ENCODE measurements at regions not wholly inside any gene's neighbourhood (a gene's known extent, or its start where the extent isn't known, plus 50 kb on each side); places are given as distances from the start of the nearest gene placed in this dataset.

- TF ChIP-seq SUZ12 (IDR thresholded peaks at IDR 0.05; ENCODE audit: low read depth, low read length) (no peak), ZNF235 (CRISPR knock-in tag; IDR thresholded peaks at IDR 0.05; ENCODE audit: borderline replicate concordance) (no peak)
Observed at GRCh38 chr4:120498678-120499077, 423.8 kb downstream of the PRDM5 start (continued).

DNA sequence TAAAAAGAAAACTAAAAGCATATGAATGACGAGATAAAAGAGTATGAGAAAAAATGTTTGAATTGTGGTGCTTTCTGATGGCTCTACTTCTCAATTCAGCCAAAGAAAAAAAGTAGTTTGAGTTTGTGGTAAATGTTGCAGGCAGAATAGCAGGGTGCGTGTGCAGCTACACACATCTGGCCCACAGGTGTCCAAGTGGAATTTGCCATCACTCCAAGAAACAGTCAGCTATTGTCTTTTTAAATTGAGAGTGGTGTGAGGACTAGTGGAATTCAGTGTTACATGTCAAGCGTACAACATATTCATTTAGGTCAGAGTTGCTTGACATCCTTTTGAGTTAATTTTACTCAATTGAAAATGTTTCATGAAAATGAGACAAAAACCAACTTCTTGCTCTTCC, 424.8 kb upstream of the MAD2L1 start:
- Histone ChIP-seq H3K27me3 (ENCODE audit: control insufficient read depth in 1 of 2, insufficient read depth in 2 of 2, low read length in 2 of 2) (no peaks in the 10 kb centered on the region), H3K79me2 (ENCODE audit: insufficient read depth, low read length) (no peaks in the 10 kb centered on the region), H3K9ac (ENCODE audit: insufficient read depth, low read depth, low read length) (no peak overlapping the region), H3K4me3 (replicated peaks in 1 of 3; ENCODE audit: insufficient read depth in 1 of 3, low read depth in 2 of 3, low read length in 3 of 3) (no peak overlapping the region), H3K4me2 (ENCODE audit: low read depth, low read length) (no peak overlapping the region), H4K20me1 (ENCODE audit: insufficient read depth, low read length) (no peaks in the 10 kb centered on the region), H3K27ac (ENCODE audit: extremely low read length, insufficient read depth, low read length) (no peak overlapping the region), H3K36me3 (replicated peaks in 1 of 2; ENCODE audit: control insufficient read depth in 1 of 2, insufficient read depth in 2 of 2, low read length in 2 of 2) (no peaks in the 10 kb centered on the region), H2AFZ (ENCODE audit: low read length) (no peak overlapping the region), H3K9me3 (ENCODE audit: low read length) (0 out of 2 replicates have a peak, but pooled peaks cover 12% of the 10 kb centered on the region), H3K4me1 (ENCODE audit: insufficient read depth, low read length) (no peaks in the 10 kb centered on the region)
- BruUV-seq (replicated peaks) = no TSS peak
- ChIA-PET CTCF (ENCODE audit: low intra/inter-chr PET ratio, low total read pairs) (no interaction called here), POLR2A (no interaction called here)
- no peak for FAIRE-seq
- no peak for ATAC-seq
- DNase-seq (ENCODE audit: low spot score) = no peak
- intact Hi-C loops (cut with micrococcal nuclease; ENCODE audit: unreplicated experiment) = no loop called here
- in situ Hi-C loops (cut with HindIII; ENCODE audit: extremely low pct_ligation_motif_present, low pct_unique_long_range_greater_than_20kb) = no loop called here
- WGBS (ENCODE audit: low lambda C conversion rate) = 24% methylated on average over 3 of the region's 3 CpGs
- TF ChIP-seq ZNF615 (CRISPR knock-in tag; IDR thresholded peaks at IDR 0.05; ENCODE audit: borderline replicate concordance) (no peak), NCOA2 (CRISPR knock-in tag; IDR thresholded peaks at IDR 0.05) (no peak), ZMYM3 (CRISPR knock-in tag; IDR thresholded peaks at IDR 0.05) (no peak), ATAD3A (CRISPR knock-in tag; IDR thresholded peaks at IDR 0.05) (no peak), ADNP (CRISPR knock-in tag; IDR thresholded peaks at IDR 0.05) (no peak), JUND (CRISPR knock-in tag; IDR thresholded peaks at IDR 0.05) (no peak), HIC2 (CRISPR knock-in tag; IDR thresholded peaks at IDR 0.05; ENCODE audit: low read depth) (no peak), ZSCAN21 (CRISPR knock-in tag; IDR thresholded peaks at IDR 0.05; ENCODE audit: borderline replicate concordance) (no peak)
- TF ChIP-seq, protein P1, sequence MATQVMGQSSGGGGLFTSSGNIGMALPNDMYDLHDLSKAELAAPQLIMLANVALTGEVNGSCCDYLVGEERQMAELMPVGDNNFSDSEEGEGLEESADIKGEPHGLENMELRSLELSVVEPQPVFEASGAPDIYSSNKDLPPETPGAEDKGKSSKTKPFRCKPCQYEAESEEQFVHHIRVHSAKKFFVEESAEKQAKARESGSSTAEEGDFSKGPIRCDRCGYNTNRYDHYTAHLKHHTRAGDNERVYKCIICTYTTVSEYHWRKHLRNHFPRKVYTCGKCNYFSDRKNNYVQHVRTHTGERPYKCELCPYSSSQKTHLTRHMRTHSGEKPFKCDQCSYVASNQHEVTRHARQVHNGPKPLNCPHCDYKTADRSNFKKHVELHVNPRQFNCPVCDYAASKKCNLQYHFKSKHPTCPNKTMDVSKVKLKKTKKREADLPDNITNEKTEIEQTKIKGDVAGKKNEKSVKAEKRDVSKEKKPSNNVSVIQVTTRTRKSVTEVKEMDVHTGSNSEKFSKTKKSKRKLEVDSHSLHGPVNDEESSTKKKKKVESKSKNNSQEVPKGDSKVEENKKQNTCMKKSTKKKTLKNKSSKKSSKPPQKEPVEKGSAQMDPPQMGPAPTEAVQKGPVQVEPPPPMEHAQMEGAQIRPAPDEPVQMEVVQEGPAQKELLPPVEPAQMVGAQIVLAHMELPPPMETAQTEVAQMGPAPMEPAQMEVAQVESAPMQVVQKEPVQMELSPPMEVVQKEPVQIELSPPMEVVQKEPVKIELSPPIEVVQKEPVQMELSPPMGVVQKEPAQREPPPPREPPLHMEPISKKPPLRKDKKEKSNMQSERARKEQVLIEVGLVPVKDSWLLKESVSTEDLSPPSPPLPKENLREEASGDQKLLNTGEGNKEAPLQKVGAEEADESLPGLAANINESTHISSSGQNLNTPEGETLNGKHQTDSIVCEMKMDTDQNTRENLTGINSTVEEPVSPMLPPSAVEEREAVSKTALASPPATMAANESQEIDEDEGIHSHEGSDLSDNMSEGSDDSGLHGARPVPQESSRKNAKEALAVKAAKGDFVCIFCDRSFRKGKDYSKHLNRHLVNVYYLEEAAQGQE (IDR thresholded peaks at IDR 0.05; ENCODE audit: borderline replicate concordance in 1 of 2, low read depth in 1 of 2, low read length in 2 of 2) = no peak

All from HepG2 (cell line).